ENCODE measurements at regions not wholly inside any gene's neighbourhood (a gene's known extent, or its start where the extent isn't known, plus 50 kb on each side); places are given as distances from the start of the nearest gene placed in this dataset.
"Not testable (repeated sequence)": the region's sequence is repeated elsewhere in the genome, so short reads cannot be mapped to it uniquely, and the experiment has no call there.

DNA sequence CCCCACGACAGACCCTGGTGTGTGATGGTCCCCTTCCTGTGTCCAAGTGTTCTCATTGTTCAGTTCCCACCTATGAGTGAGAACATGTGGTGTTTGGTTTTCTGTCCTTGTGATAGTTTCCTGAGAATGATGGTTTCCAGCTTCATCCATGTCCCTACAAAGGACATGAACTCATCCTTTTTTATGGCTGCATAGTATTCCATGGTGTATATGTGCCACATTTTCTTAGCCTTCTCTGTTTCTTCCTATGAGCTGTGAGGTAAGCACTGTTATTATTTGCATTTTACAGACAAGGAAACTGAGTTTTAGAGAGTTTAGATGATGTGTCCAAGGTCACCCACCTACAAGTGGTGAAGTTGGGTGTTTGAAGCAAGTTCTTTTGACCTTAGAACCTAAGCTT is 51.1 kb upstream of the BNC1 start:
- not testable (repeated sequence) for DNase-seq (ENCODE audit: low spot score)

DNA sequence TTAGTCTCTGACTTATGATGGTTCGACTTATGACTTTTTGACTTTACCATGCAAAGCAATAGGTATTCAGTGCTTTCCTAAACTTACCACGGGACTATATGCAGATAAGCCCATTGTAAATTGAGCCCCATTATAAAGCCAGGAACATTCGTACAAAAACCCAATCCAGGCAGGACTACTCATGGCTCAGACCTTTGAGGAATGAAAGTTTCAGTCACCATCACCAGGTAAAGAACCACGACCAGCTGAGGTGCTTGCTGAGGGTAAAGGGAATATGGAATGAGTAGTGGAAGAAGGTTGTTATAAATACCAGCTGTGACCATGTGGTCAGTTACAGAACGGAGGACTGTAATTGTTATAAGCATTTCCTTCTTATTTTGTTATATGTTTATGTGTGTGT is 54.9 kb upstream of the BNC1 start:
- no peak for DNase-seq (ENCODE audit: low spot score)

- DNase-seq (ENCODE audit: low spot score), result no peak
Observed at GRCh38 chr15:83340087-83340486, 55.6 kb upstream of the BNC1 start.

DNA sequence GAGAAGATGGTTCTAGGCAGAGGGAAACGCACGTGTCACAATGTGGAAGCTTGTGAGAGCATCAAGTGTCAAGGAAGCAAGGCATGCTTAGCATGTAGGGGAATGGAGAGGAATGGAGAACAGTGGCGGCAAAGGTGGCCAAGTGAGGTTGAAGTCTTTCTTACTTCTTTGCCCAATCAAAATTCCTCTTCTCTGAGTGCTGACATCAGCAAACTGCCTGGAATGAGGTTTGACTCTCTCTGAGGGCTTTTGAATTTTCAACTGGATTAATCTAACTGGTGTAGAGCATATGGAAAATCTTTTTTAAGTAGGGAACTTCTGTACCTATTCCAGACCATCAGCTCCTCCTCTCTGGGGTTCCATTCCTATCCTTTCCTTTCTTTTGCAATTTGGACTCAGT is 61.9 kb upstream of the BNC1 start:
- DNase-seq (ENCODE audit: low spot score), result no peak

DNA sequence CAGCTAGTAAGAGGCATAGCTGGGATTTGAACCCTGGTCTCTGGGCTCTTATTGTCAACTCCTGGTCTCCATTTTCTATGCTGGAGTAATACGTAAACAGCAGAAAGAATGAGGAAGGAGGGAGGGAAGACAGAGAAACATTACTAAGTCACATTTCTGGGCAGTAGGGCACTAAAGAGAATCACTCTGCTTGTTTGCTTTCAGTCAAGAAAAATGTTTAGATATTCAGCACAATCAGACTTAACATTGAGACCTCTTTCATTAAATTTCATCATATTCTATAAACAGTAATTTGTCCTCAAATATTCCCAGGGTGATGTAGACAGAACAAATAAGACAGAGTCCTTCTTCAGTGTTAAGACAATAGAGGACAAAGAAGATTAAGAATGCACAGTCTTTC is 67.7 kb upstream of the BNC1 start:
- no peak for DNase-seq (ENCODE audit: low spot score)

- no peak for DNase-seq (ENCODE audit: low spot score)
Observed at GRCh38 chr15:83356501-83357399, 72.3 kb upstream of the BNC1 start.

GRCh38 chr15:83358972-83359564 is 74.6 kb upstream of the BNC1 start:
- no peak for DNase-seq (ENCODE audit: low spot score)

- no peak for DNase-seq (ENCODE audit: low spot score)
Observed at GRCh38 chr15:83362706-83363105, 78.2 kb upstream of the BNC1 start.

- DNase-seq (ENCODE audit: low spot score), result no peak
Observed at GRCh38 chr15:83364501-83364900, 80.0 kb upstream of the BNC1 start.

GRCh38 chr15:83365370-83365938 is 81.0 kb upstream of the BNC1 start:
- DNase-seq (ENCODE audit: low spot score), result peak; percentile 1

DNA sequence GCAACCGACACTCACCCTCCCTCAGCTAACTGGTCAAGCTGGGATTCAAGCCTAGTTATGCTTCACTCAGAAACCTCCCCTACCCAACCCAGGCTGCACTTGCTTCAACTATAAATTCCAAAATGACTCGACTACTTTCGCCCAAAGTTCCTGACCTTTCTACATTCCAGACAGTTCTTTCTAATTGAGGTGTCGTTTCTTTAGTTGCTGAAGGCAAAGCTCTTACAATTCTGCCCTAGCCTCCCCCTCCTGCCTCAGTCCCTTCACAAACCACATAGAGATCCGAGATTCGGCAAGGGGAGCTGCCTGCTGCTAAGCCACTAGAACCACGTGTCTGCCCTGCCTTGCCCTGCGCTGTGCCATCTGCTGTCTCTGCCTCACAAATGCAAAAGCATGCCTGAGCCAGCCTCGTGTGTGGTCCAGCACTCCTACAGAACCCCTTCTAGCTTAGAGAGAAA is 74.7 kb upstream of the SH3GL3 start:
- DNase-seq (ENCODE audit: low spot score), result peak; percentile 3

DNA sequence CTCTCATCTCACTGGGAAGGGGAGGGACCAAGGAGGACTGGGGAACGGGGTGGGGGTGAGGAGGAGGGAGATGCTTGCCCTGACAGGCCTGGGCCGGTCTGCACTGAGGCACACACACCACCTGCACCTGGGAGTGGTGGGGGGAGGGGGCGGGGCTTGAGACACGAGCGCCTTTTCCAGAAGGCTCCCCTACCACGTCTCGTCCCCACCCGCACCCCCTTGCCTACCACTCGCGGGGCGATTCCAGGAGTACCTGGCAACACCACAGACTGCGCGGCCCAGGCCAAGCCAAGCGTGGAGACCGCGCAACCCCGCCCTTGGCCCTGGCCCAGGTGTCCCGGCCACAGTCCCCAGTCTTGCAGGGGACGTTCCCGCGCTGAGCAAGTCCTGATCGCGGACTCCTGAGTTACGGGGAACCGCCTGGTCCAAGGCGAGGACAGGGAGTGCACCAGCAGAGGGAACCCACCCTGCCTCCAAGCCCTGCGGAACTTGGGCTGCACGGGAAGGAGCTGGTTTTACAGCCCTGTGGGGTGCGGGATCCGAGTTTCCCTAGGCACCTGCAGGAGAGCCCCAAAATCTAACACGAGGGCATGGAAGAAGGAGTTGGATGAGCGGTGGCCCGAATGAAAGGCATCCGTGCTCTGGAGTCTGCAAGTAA is 68.1 kb upstream of the SH3GL3 start:
- no peak for DNase-seq (ENCODE audit: low spot score)

- DNase-seq (ENCODE audit: low spot score), result no peak
Observed at GRCh38 chr15:83379579-83379959, 67.6 kb upstream of the SH3GL3 start.

- DNase-seq (ENCODE audit: low spot score), result no peak
Observed at GRCh38 chr15:83380059-83380458, 67.1 kb upstream of the SH3GL3 start.

DNA sequence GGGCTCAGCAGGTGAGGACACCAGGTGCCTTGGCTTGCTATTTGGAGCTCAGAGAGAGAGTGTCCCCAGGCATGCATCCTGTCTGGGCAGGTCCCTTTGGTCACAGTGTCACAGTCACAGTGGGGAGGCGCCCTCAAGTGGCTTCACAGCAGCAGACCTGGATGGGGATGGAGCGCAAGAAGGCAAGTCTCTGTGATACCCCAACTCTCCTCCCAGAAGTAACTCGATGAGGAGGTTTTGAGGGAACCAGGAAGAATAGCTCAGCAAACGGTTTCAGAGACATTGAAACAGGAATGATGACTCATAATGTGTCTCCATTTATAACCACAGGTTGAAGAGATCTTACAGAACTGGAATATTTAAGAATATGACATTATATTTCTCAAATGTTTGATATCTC is 66.5 kb upstream of the SH3GL3 start:
- DNase-seq (ENCODE audit: low spot score), result peak; percentile 3

- not testable (repeated sequence) for DNase-seq (ENCODE audit: low spot score)
Observed at GRCh38 chr15:83383608-83384139, 63.5 kb upstream of the SH3GL3 start.

GRCh38 chr15:83396101-83396500 is 51.0 kb upstream of the SH3GL3 start:
- no peak for DNase-seq (ENCODE audit: low spot score)
